H9 (cell line): ENCODE measurements at regions not wholly inside any gene's neighbourhood (a gene's known extent, or its start where the extent isn't known, plus 50 kb on each side); places are given as distances from the start of the nearest gene placed in this dataset.

Experiments
- DNase-seq: peaks from one replicate; pipeline ENCODE4 v3.0.0-alpha.2; 2017
- H2AFZ ChIP-seq: one replicate; pipeline ENCODE4 v1.6.1; 2013; ENCODE audit warnings: mild to moderate bottlenecking, low read length, control low read depth, moderate library complexity
- H2AK5ac ChIP-seq: 2 replicates; pipeline ENCODE4 v1.6.1; 2013; ENCODE audit warnings: low read length, control low read depth, mixed read lengths; ENCODE audit not compliant: insufficient read length
- H2BK120ac ChIP-seq: one replicate; pipeline ENCODE4 v1.6.1; 2013; ENCODE audit warnings: low read depth, mild to moderate bottlenecking, low read length, control low read depth, inconsistent platforms; ENCODE audit not compliant: poor library complexity, severe bottlenecking
- H2BK12ac ChIP-seq: 2 replicates; pipeline ENCODE4 v1.6.1; 2013; ENCODE audit warnings: low read length, control low read depth, mixed read lengths, low read depth; ENCODE audit not compliant: insufficient read length
- H2BK15ac ChIP-seq: 2 replicates; pipeline ENCODE4 v1.6.1; 2013; ENCODE audit warnings: low read depth, low read length, control low read depth
- H2BK20ac ChIP-seq: one replicate; pipeline ENCODE4 v1.6.1; 2013; ENCODE audit warnings: low read depth, mild to moderate bottlenecking, low read length, control low read depth, inconsistent platforms; ENCODE audit not compliant: poor library complexity, severe bottlenecking
- H2BK5ac ChIP-seq: 2 replicates; pipeline ENCODE4 v1.6.1; 2013; ENCODE audit warnings: low read length, control low read depth, mixed read lengths; ENCODE audit not compliant: insufficient read length
- H3K14ac ChIP-seq: 2 replicates; pipeline ENCODE4 v1.6.1; 2013; ENCODE audit warnings: low read length, control low read depth; ENCODE audit not compliant: insufficient read depth
- H3K18ac ChIP-seq: 2 replicates; pipeline ENCODE4 v1.6.1; 2013; ENCODE audit warnings: low read depth, mild to moderate bottlenecking, mixed read lengths, low read length, control low read depth; ENCODE audit not compliant: insufficient read length
- H3K23ac ChIP-seq: 2 replicates; pipeline ENCODE4 v1.6.1; 2013; ENCODE audit warnings: low read length, control low read depth, mixed read lengths, low read depth; ENCODE audit not compliant: insufficient read length
- H3K23me2 ChIP-seq: 2 replicates; pipeline ENCODE4 v1.6.1; 2013; ENCODE audit warnings: low read depth, mild to moderate bottlenecking, mixed read lengths, low read length, control low read depth; ENCODE audit not compliant: insufficient read length, poor library complexity, severe bottlenecking
- H3K27ac ChIP-seq: 2 replicates; pipeline ENCODE4 v1.5.1; 2013; ENCODE audit warnings: low read length, control low read depth, mixed read lengths, low read depth; ENCODE audit not compliant: insufficient read length
- H3K27me3 ChIP-seq: 2 replicates; pipeline ENCODE4 v1.6.1; 2013; ENCODE audit warnings: low read length, control low read depth, inconsistent platforms; ENCODE audit not compliant: insufficient read depth
- H3K4ac ChIP-seq: 2 replicates; pipeline ENCODE4 v1.6.1; 2013; ENCODE audit warnings: low read depth, mild to moderate bottlenecking, control low read depth, inconsistent platforms, low read length, moderate library complexity
- H3K4me1 ChIP-seq: 2 replicates; pipeline ENCODE4 v1.6.1; 2013; ENCODE audit warnings: low read length, control low read depth, inconsistent platforms; ENCODE audit not compliant: insufficient read depth
- H3K4me2 ChIP-seq: 2 replicates; pipeline ENCODE4 v1.6.1; 2013; ENCODE audit warnings: low read length, control low read depth, mixed read lengths; ENCODE audit not compliant: insufficient read length, insufficient read depth
- H3K56ac ChIP-seq: 2 replicates; pipeline ENCODE4 v1.6.1; 2013; ENCODE audit warnings: low read depth, mild to moderate bottlenecking, mixed read lengths, low read length, control low read depth; ENCODE audit not compliant: insufficient read length
- H3K79me1 ChIP-seq: 2 replicates; pipeline ENCODE4 v1.6.1; 2013; ENCODE audit warnings: low read depth, mild to moderate bottlenecking, moderate library complexity, low read length, control low read depth, inconsistent platforms; ENCODE audit not compliant: insufficient read depth, poor library complexity, severe bottlenecking
- H3K79me2 ChIP-seq: 2 replicates; pipeline ENCODE4 v1.6.1; 2013; ENCODE audit warnings: low read length, control low read depth, inconsistent platforms; ENCODE audit not compliant: insufficient read depth
- H3K9ac ChIP-seq: 2 replicates; pipeline ENCODE4 v1.6.1; 2013; ENCODE audit warnings: low read length, control low read depth, mixed read lengths; ENCODE audit not compliant: insufficient read length; ENCODE audit errors: extremely low read depth
- H3K9me3 ChIP-seq: one replicate; pipeline ENCODE4 v1.6.1; 2013; ENCODE audit warnings: low read depth, low read length, inconsistent platforms; ENCODE audit not compliant: control insufficient read depth
- H3T11ph ChIP-seq: one replicate; pipeline ENCODE4 v1.6.1; 2013; ENCODE audit warnings: mild to moderate bottlenecking, low read length, control low read depth, inconsistent platforms
- H4K20me1 ChIP-seq: one replicate; pipeline ENCODE4 v1.6.1; 2013; ENCODE audit not compliant: control insufficient read depth, insufficient read length, insufficient read depth
- H4K5ac ChIP-seq: 2 replicates; pipeline ENCODE4 v1.6.1; 2013; ENCODE audit warnings: low read depth, mild to moderate bottlenecking, mixed read lengths, low read length, control low read depth; ENCODE audit not compliant: insufficient read length
- H4K8ac ChIP-seq: replicated peaks from 2 replicates; pipeline ENCODE4 v1.6.1; 2013; ENCODE audit warnings: low read length, control low read depth, mixed read lengths, low read depth; ENCODE audit not compliant: insufficient read length
- H4K91ac ChIP-seq: 2 replicates; pipeline ENCODE4 v1.6.1; 2013; ENCODE audit warnings: low read depth, mild to moderate bottlenecking, moderate library complexity, mixed read lengths, low read length, control low read depth; ENCODE audit not compliant: insufficient read length
- H3K27ac Mint-ChIP-seq, 3 experiments: 2 replicates in 2 of 3; 3 replicates in 1 of 3; pipeline ENCODE4 v1.8.0; 2020 to 2021; ENCODE audit warnings: mixed read lengths in 3 of 3, mild to moderate bottlenecking in 1 of 3, moderate library complexity in 1 of 3
- H3K27me3 Mint-ChIP-seq: 2 replicates; pipeline ENCODE4 v1.8.0; 2021; ENCODE audit warnings: low read depth, mild to moderate bottlenecking, moderate library complexity, mixed read lengths
- H3K36me3 Mint-ChIP-seq, 3 experiments: 2 replicates in 2 of 3; 3 replicates in 1 of 3; pipeline ENCODE4 v1.8.0; 2020 to 2021; ENCODE audit warnings: low read depth in 3 of 3, mixed read lengths in 3 of 3; ENCODE audit not compliant: insufficient read depth in 1 of 3
- H3K4me1 Mint-ChIP-seq, 2 experiments: 2 replicates each; pipeline ENCODE4 v1.8.0; 2020; ENCODE audit warnings: mixed read lengths in 2 of 2
- H3K4me3 Mint-ChIP-seq, 2 experiments: 2 replicates in 1 of 2; 3 replicates in 1 of 2; pipeline ENCODE4 v1.8.0; 2020 to 2021; ENCODE audit warnings: mild to moderate bottlenecking in 2 of 2, mixed read lengths in 2 of 2, moderate library complexity in 1 of 2
- H3K9me3 Mint-ChIP-seq, 2 experiments: 2 replicates in 1 of 2; 3 replicates in 1 of 2; pipeline ENCODE4 v1.8.0; 2020; ENCODE audit warnings: mild to moderate bottlenecking in 2 of 2, mixed read lengths in 2 of 2, moderate library complexity in 1 of 2
- CTCF ChIP-seq: fragments of 200-600 bp; sonication (generic); conservative IDR thresholded peaks from 3 replicates; pipeline ENCODE4 v1.8.0; 2021; ENCODE audit warnings: antibody characterized with exemption, mild to moderate bottlenecking
- WGBS: extraction: QIAGEN DNeasy Blood & Tissue Kit; methylation state at CpG from one replicate; pipeline ENCODE4 v1.1.7; 2013; ENCODE audit warnings: missing lambda C conversion rate, low lambda C conversion rate, mixed read lengths; ENCODE audit not compliant: insufficient read length; ENCODE audit errors: extremely low coverage; 5-methylcytosine and 5-hydroxymethylcytosine counted together

GRCh38 chr4:66016240-66016639 lies 346.0 kb upstream of the EPHA5 start:
- Histone ChIP-seq H3K4me2 (no peak overlapping the region), H4K20me1 (no peaks in the 10 kb centered on the region), H4K8ac (no peak overlapping the region), H2BK12ac (no peak overlapping the region), H3K4me1 (peaks cover 3% of the 10 kb centered on the region; the same call in 1 of the 2 replicates), H3K23ac (no peak overlapping the region), H3K79me2 (no peaks in the 10 kb centered on the region), H3K27ac (no peak overlapping the region), H3K27me3 (no peaks in the 10 kb centered on the region), H3T11ph (no peak overlapping the region), H3K14ac (no peak overlapping the region), H2AFZ (no peak overlapping the region), H2BK20ac (no peak overlapping the region), H4K91ac (no peak overlapping the region), H2BK120ac (no peak overlapping the region), H3K9ac (no peak overlapping the region), H3K18ac (no peak overlapping the region), H3K4ac (no peak overlapping the region), H3K79me1 (no peaks in the 10 kb centered on the region), H3K9me3 (no peaks in the 10 kb centered on the region), H3K23me2 (no peaks in the 10 kb centered on the region), H2AK5ac (no peak overlapping the region), H3K56ac (no peak overlapping the region), H2BK5ac (no peak overlapping the region), H2BK15ac (no peak overlapping the region), H4K5ac (no peak overlapping the region)
- no peak for TF ChIP-seq CTCF
- DNase-seq = no peak
- WGBS = no CpG with 5 or more reads among the region's 1 CpG
- Mint-ChIP-seq H3K27ac (no peak overlapping the region), H3K36me3 (peaks cover 17 to 32% (median 27%) of the 10 kb centered on the region in 3 experiments), H3K4me3 (no peak overlapping the region), H3K4me1 (peaks cover 17% of the 10 kb centered on the region in 2 experiments), H3K9me3 (peaks cover 23 to 24% of the 10 kb centered on the region in 2 experiments), H3K27me3 (peaks cover 4% of the 10 kb centered on the region)
